C4-2B (cell line): ENCODE measurements at regions not wholly inside any gene's neighbourhood (a gene's known extent, or its start where the extent isn't known, plus 50 kb on each side); places are given as distances from the start of the nearest gene placed in this dataset.

ENCODE experiments used
- CTCF ChIP-seq: fragments of 450-650 bp; conservative IDR thresholded peaks from 2 replicates; pipeline ENCODE4 v1.5.1; 2017; ENCODE audit warnings: mild to moderate bottlenecking
- ZFX ChIP-seq: fragments of 450-650 bp; IDR thresholded peaks from 2 replicates; pipeline ENCODE4 v1.6.1; 2017

GRCh38 chr5:63820577-63820976 is 141.7 kb downstream of the HTR1A start:
- TF ChIP-seq CTCF (no peak), ZFX (no peak)
